Mesenchymal stem cell (in vitro differentiated cells and primary cell): ENCODE measurements at regions not wholly inside any gene's neighbourhood (a gene's known extent, or its start where the extent isn't known, plus 50 kb on each side); places are given as distances from the start of the nearest gene placed in this dataset.
"Not testable (repeated sequence)": the region's sequence is repeated elsewhere in the genome, so short reads cannot be mapped to it uniquely, and the experiment has no call there.

Source experiments
- DNase-seq: peaks from one replicate; pipeline ENCODE4 v3.0.0-alpha.2; 2013
- H2AFZ ChIP-seq: one replicate; pipeline ENCODE4 v1.6.1; 2013; ENCODE audit warnings: low read depth, mild to moderate bottlenecking, control low read depth, inconsistent platforms, low read length, moderate library complexity
- H2AK5ac ChIP-seq: 2 replicates; pipeline ENCODE4 v1.6.1; 2013; ENCODE audit warnings: low read length, moderate library complexity, mild to moderate bottlenecking, inconsistent platforms; ENCODE audit not compliant: severe bottlenecking
- H2BK120ac ChIP-seq: one replicate; pipeline ENCODE4 v1.6.1; 2013; ENCODE audit warnings: low read depth, mild to moderate bottlenecking, inconsistent platforms, low read length, moderate library complexity
- H2BK12ac ChIP-seq, 2 experiments: one replicate each; pipeline ENCODE4 v1.6.1; 2013; ENCODE audit warnings: inconsistent platforms in 2 of 2, low read length in 2 of 2, mild to moderate bottlenecking in 2 of 2, moderate library complexity in 2 of 2, control low read depth in 1 of 2
- H2BK15ac ChIP-seq: one replicate; pipeline ENCODE4 v1.6.1; 2013; ENCODE audit warnings: mild to moderate bottlenecking, low read depth, inconsistent platforms; ENCODE audit not compliant: poor library complexity, severe bottlenecking
- H2BK5ac ChIP-seq: 2 replicates; pipeline ENCODE4 v1.6.1; 2013; ENCODE audit warnings: low read depth, mild to moderate bottlenecking, low read length, control low read depth, inconsistent platforms; ENCODE audit not compliant: poor library complexity, severe bottlenecking
- H3K14ac ChIP-seq, 2 experiments: one replicate each; pipeline ENCODE4 v1.6.1; 2013; ENCODE audit warnings: inconsistent platforms in 2 of 2, low read length in 2 of 2, control low read depth in 1 of 2, mild to moderate bottlenecking in 1 of 2, moderate library complexity in 1 of 2
- H3K18ac ChIP-seq, 2 experiments: one replicate each; pipeline ENCODE4 v1.6.1; 2013; ENCODE audit warnings: inconsistent platforms in 2 of 2, low read length in 2 of 2, control low read depth in 1 of 2, low read depth in 1 of 2, mild to moderate bottlenecking in 1 of 2
- H3K23ac ChIP-seq, 2 experiments: one replicate each; pipeline ENCODE4 v1.6.1; 2013; ENCODE audit warnings: inconsistent platforms in 2 of 2, low read length in 2 of 2, mild to moderate bottlenecking in 2 of 2, moderate library complexity in 2 of 2, control low read depth in 1 of 2
- H3K27ac ChIP-seq: 2 replicates; pipeline ENCODE4 v1.5.1; 2013; ENCODE audit warnings: mild to moderate bottlenecking, moderate library complexity, low read length, control low read depth, inconsistent platforms; ENCODE audit not compliant: poor library complexity, severe bottlenecking
- H3K27me3 ChIP-seq, 2 experiments: 2 replicates each; pipeline versions ENCODE4 v1.6.1 to v1.7.0; 2013; ENCODE audit warnings: low read length in 2 of 2, mild to moderate bottlenecking in 2 of 2, moderate library complexity in 2 of 2, control low read depth in 1 of 2, inconsistent platforms in 1 of 2; ENCODE audit not compliant: control insufficient read depth in 1 of 2, insufficient read depth in 1 of 2
- H3K36me3 ChIP-seq, 2 experiments: 2 replicates each; pipeline versions ENCODE4 v1.6.1 to v1.7.0; 2013; ENCODE audit warnings: low read length in 2 of 2, control low read depth in 1 of 2, inconsistent platforms in 1 of 2, low read depth in 1 of 2, mild to moderate bottlenecking in 1 of 2; ENCODE audit not compliant: insufficient read depth in 2 of 2, control insufficient read depth in 1 of 2
- H3K4ac ChIP-seq, 2 experiments: one replicate each; pipeline ENCODE4 v1.6.1; 2013; ENCODE audit warnings: inconsistent platforms in 2 of 2, low read length in 2 of 2, mild to moderate bottlenecking in 2 of 2, moderate library complexity in 2 of 2, control low read depth in 1 of 2, low read depth in 1 of 2
- H3K4me1 ChIP-seq: 2 replicates; pipeline ENCODE4 v1.6.1; 2013; ENCODE audit warnings: low read depth, low read length, control low read depth; ENCODE audit not compliant: control insufficient read depth, insufficient read depth
- H3K4me2 ChIP-seq: 2 replicates; pipeline ENCODE4 v1.6.1; 2013; ENCODE audit warnings: low read length, mild to moderate bottlenecking, inconsistent platforms; ENCODE audit not compliant: poor library complexity, severe bottlenecking
- H3K4me3 ChIP-seq, 2 experiments: 2 replicates each; pipeline versions ENCODE4 v1.5.1 to v1.7.0; 2013; ENCODE audit warnings: low read length in 2 of 2, mild to moderate bottlenecking in 2 of 2, control low read depth in 1 of 2, low read depth in 1 of 2; ENCODE audit not compliant: insufficient read depth in 1 of 2
- H3K79me1 ChIP-seq: replicated peaks from 2 replicates; pipeline ENCODE4 v1.6.1; 2013; ENCODE audit warnings: mild to moderate bottlenecking, control low read depth, low read length, inconsistent platforms; ENCODE audit not compliant: poor library complexity, severe bottlenecking
- H3K9ac ChIP-seq: 2 replicates; pipeline ENCODE4 v1.7.0; 2013; ENCODE audit warnings: mild to moderate bottlenecking, low read length, moderate library complexity
- H3K9me3 ChIP-seq: 2 replicates; pipeline ENCODE4 v1.7.0; 2013; ENCODE audit warnings: mild to moderate bottlenecking, low read length; ENCODE audit not compliant: control insufficient read depth
- H4K8ac ChIP-seq: one replicate; pipeline ENCODE4 v1.6.1; 2013; ENCODE audit warnings: inconsistent platforms, mild to moderate bottlenecking, low read length, moderate library complexity
- H4K91ac ChIP-seq: one replicate; pipeline ENCODE4 v1.6.1; 2013; ENCODE audit warnings: mild to moderate bottlenecking, low read length, inconsistent platforms
- WGBS: methylation state at CpG from one replicate; pipeline ENCODE4 v1.1.7; 2013; ENCODE audit warnings: mixed read lengths; 5-methylcytosine and 5-hydroxymethylcytosine counted together

DNA sequence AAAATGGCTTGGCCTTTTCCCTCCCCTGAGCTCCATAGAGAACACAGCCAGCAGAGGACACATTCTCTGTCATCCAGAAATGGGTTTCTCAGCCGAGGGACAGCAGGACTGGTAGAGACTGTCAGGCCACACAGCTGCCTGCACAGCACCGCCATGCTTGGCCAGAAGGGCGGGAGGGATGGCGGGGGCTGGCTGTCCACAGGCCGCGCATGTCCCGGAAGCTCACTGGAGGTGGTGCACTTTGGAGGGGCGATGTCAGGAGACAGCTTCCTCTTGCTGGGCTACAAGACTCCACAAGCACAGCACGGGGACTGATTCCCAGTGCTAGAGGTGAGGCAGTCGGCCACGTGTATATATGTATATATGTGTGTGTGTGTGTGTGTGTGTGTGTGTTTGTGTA lies 125.3 kb downstream of the GOLGA6L4 start:
- WGBS = no CpG with 5 or more reads among the region's 11 CpGs
- not testable (repeated sequence) for H2BK120ac ChIP-seq

GRCh38 chr15:84384421-84384820 lies 148.8 kb downstream of the GOLGA6L4 start:
- H2BK120ac ChIP-seq, H2AK5ac ChIP-seq, H3K14ac ChIP-seq, H2BK15ac ChIP-seq, H2BK12ac ChIP-seq, H4K91ac ChIP-seq, H3K4me3 ChIP-seq, H2AFZ ChIP-seq, H3K4ac ChIP-seq, H3K18ac ChIP-seq, H3K36me3 ChIP-seq, H3K4me1 ChIP-seq, H2BK5ac ChIP-seq, DNase-seq, H4K8ac ChIP-seq, H3K79me1 ChIP-seq, H3K23ac ChIP-seq, H3K27ac ChIP-seq, H3K9ac ChIP-seq, H3K4me2 ChIP-seq, H3K9me3 ChIP-seq: not testable (repeated sequence)
- peaks cover 0 to 16% of the 10 kb centered on the region in 2 experiments for H3K27me3 ChIP-seq

More for the DNA sequence above, 125.3 kb downstream of the GOLGA6L4 start:
- not testable (repeated sequence) for H3K4me2 ChIP-seq, H3K27ac ChIP-seq, H2BK5ac ChIP-seq, H3K4ac ChIP-seq, H3K23ac ChIP-seq, H3K4me1 ChIP-seq, H2AK5ac ChIP-seq, H2BK12ac ChIP-seq, H3K79me1 ChIP-seq, H2BK15ac ChIP-seq, H3K4me3 ChIP-seq, DNase-seq, H3K27me3 ChIP-seq, H2AFZ ChIP-seq, H4K8ac ChIP-seq, H4K91ac ChIP-seq, H3K36me3 ChIP-seq, H3K18ac ChIP-seq, H3K9ac ChIP-seq, H3K14ac ChIP-seq, H3K9me3 ChIP-seq

- DNase-seq = no peak
These were observed 151.5 kb downstream of the GOLGA6L4 start for GRCh38 chr15:84387086-84387485.

GRCh38 chr15:84388201-84388600 lies 152.6 kb downstream of the GOLGA6L4 start:
- not testable (repeated sequence) for H2BK120ac ChIP-seq, H3K9me3 ChIP-seq, H4K91ac ChIP-seq, H2BK15ac ChIP-seq, H3K18ac ChIP-seq, H3K4ac ChIP-seq, H3K36me3 ChIP-seq, H2AFZ ChIP-seq, H3K4me1 ChIP-seq, DNase-seq, H2BK12ac ChIP-seq, H3K4me3 ChIP-seq, H3K79me1 ChIP-seq, H2AK5ac ChIP-seq, H3K14ac ChIP-seq, H2BK5ac ChIP-seq, H3K27ac ChIP-seq, H3K9ac ChIP-seq, H3K4me2 ChIP-seq, H4K8ac ChIP-seq, H3K23ac ChIP-seq
- peaks cover 10 to 31% of the 10 kb centered on the region in 2 experiments for H3K27me3 ChIP-seq
- WGBS = no CpG with 5 or more reads among the region's 1 CpG

More at GRCh38 chr15:84387086-84387485, 151.5 kb downstream of the GOLGA6L4 start:
- H2BK5ac ChIP-seq = no peak overlapping the region
- H3K27ac ChIP-seq = no peak overlapping the region
- H4K8ac ChIP-seq = no peak overlapping the region
- no peak overlapping the region for H2AK5ac ChIP-seq
- H3K9ac ChIP-seq = no peak overlapping the region
- no peak overlapping the region for H2BK12ac ChIP-seq
- no peak overlapping the region for H3K4ac ChIP-seq
- no peak overlapping the region for H3K4me2 ChIP-seq
- no peaks in the 10 kb centered on the region for H3K9me3 ChIP-seq
- peaks cover 10 to 28% of the 10 kb centered on the region in 2 experiments for H3K27me3 ChIP-seq
- 59% methylated on average over 7 of the region's 8 CpGs for WGBS
- no peak overlapping the region for H3K18ac ChIP-seq
- H3K79me1 ChIP-seq = no peaks in the 10 kb centered on the region
- no peak overlapping the region for H2AFZ ChIP-seq
- no peak overlapping the region for H3K4me3 ChIP-seq
- no peak overlapping the region for H2BK120ac ChIP-seq
- no peak overlapping the region for H4K91ac ChIP-seq
- H3K4me1 ChIP-seq = no peaks in the 10 kb centered on the region
- H3K36me3 ChIP-seq = no peaks in the 10 kb centered on the region
- no peak overlapping the region for H3K23ac ChIP-seq
- H3K14ac ChIP-seq = no peak overlapping the region
- H2BK15ac ChIP-seq = no peak overlapping the region
